Neural progenitor cell (in vitro differentiated cells): ENCODE measurements at regions not wholly inside any gene's neighbourhood (a gene's known extent, or its start where the extent isn't known, plus 50 kb on each side); places are given as distances from the start of the nearest gene placed in this dataset.
"Not testable (repeated sequence)": the region's sequence is repeated elsewhere in the genome, so short reads cannot be mapped to it uniquely, and the experiment has no call there.

ENCODE experiments used
- DNase-seq: peaks from one replicate; pipeline ENCODE4 v3.0.0-alpha.2; 2016; ENCODE audit warnings: low spot score
- H2AFZ ChIP-seq: fragments of 200-600 bp; sonication (generic); replicated peaks from 2 replicates; pipeline ENCODE4 v1.6.1; 2016; ENCODE audit warnings: antibody characterized with exemption
- H3F3A ChIP-seq: fragments of 200-600 bp; sonication (generic); 2 replicates; pipeline ENCODE4 v1.6.1; 2016; ENCODE audit warnings: antibody characterized with exemption, low read depth
- H3K27ac ChIP-seq: fragments of 200-600 bp; sonication (generic); 2 replicates; pipeline ENCODE4 v1.5.1; 2016; ENCODE audit warnings: mild to moderate bottlenecking
- H3K27me3 ChIP-seq: fragments of 200-600 bp; sonication (generic); 2 replicates; pipeline ENCODE4 v1.6.1; 2016; ENCODE audit warnings: mild to moderate bottlenecking, moderate library complexity
- H3K36me3 ChIP-seq: fragments of 200-600 bp; sonication (generic); 2 replicates; pipeline ENCODE4 v1.5.1; 2016
- H3K4me1 ChIP-seq: fragments of 200-600 bp; sonication (generic); 2 replicates; pipeline ENCODE4 v1.6.1; 2016; ENCODE audit warnings: mixed run types
- H3K4me2 ChIP-seq: fragments of 200-600 bp; sonication (generic); 2 replicates; pipeline ENCODE4 v1.6.1; 2016
- H3K4me3 ChIP-seq: fragments of 200-600 bp; sonication (generic); 2 replicates; pipeline ENCODE4 v1.5.1; 2016
- H3K79me2 ChIP-seq: fragments of 200-600 bp; sonication (generic); 2 replicates; pipeline ENCODE4 v1.6.1; 2016; ENCODE audit warnings: low read depth
- H3K9ac ChIP-seq: fragments of 200-600 bp; sonication (generic); 2 replicates; pipeline ENCODE4 v1.6.1; 2016
- H3K9me3 ChIP-seq: fragments of 200-600 bp; sonication (generic); 2 replicates; pipeline ENCODE4 v1.5.1; 2016; ENCODE audit warnings: low read depth
- H4K20me1 ChIP-seq: fragments of 200-600 bp; sonication (generic); 2 replicates; pipeline ENCODE4 v1.6.1; 2016; ENCODE audit warnings: low read depth
- H3K27ac Mint-ChIP-seq: 3 replicates; pipeline ENCODE4 v1.8.0; 2021; ENCODE audit warnings: mixed read lengths
- H3K27me3 Mint-ChIP-seq: 2 replicates; pipeline ENCODE4 v1.8.0; 2022; ENCODE audit warnings: low read depth, mild to moderate bottlenecking, inconsistent platforms, moderate library complexity, mixed read lengths; ENCODE audit not compliant: insufficient read depth
- H3K36me3 Mint-ChIP-seq: 3 replicates; pipeline ENCODE4 v1.8.0; 2021; ENCODE audit warnings: mixed read lengths
- H3K4me1 Mint-ChIP-seq: 3 replicates; pipeline ENCODE4 v1.8.0; 2021; ENCODE audit warnings: mixed read lengths
- H3K4me3 Mint-ChIP-seq: 3 replicates; pipeline ENCODE4 v1.8.0; 2021; ENCODE audit warnings: mild to moderate bottlenecking, moderate library complexity, mixed read lengths
- H3K9me3 Mint-ChIP-seq: 3 replicates; pipeline ENCODE4 v1.8.0; 2020; ENCODE audit warnings: mixed read lengths
- EZH2 ChIP-seq: fragments of 200-600 bp; sonication (generic); IDR thresholded peaks from 2 replicates; pipeline ENCODE4 v1.6.1; 2017; ENCODE audit warnings: antibody characterized with exemption, mild to moderate bottlenecking, moderate library complexity
- EZH2phosphoT487 ChIP-seq: fragments of 200-600 bp; sonication (generic); IDR thresholded peaks from 2 replicates; pipeline ENCODE4 v1.6.1; 2017; ENCODE audit warnings: antibody characterized with exemption
- TF ChIP-seq, protein P1 (sequence below): fragments of 200-600 bp; sonication (generic); IDR thresholded peaks from 2 replicates; pipeline ENCODE4 v1.5.1; 2017; ENCODE audit warnings: antibody characterized with exemption, mild to moderate bottlenecking

DNA sequence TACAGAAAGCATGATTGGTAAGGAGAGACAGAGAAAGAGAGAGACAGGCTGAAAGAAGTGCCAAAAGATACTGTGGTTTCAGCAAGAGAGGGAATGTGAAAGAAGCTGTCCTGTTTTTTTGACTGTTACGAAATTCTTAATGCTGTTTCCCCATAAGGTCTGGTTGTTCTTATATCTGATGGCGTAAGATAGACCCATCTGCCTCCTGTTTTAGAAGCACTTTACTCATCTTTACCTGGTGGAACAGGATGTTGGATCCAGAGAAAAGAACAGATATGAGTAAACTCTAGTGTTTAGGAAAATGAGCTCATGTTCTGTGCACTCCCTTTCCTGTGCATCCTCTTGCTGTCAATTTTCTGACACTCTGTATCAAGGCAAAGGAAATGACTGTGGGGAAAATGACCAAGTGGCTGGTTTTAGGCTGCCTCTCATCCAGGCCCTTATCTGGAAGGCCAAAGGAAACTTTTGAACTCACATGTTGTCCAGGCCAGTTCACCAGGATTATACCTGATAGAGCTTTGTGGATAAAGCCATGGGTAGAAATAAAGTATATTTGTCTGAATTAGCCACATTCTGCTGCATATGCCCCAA is 311.7 kb upstream of the HTR2C start:
- no peak overlapping the region for H3K27ac ChIP-seq
- Mint-ChIP-seq H3K27ac (no peak overlapping the region), H3K4me1 (no peaks in the 10 kb centered on the region), H3K9me3 (peaks cover 4% of the 10 kb centered on the region), H3K36me3 (no peaks in the 10 kb centered on the region), H3K27me3 (peaks cover 5% of the 10 kb centered on the region), H3K4me3 (no peak overlapping the region)
- no peaks in the 10 kb centered on the region for H3K9me3 ChIP-seq
- no peak overlapping the region for H3K4me3 ChIP-seq
- no peaks in the 10 kb centered on the region for H3K36me3 ChIP-seq
- no peaks in the 10 kb centered on the region for H3F3A ChIP-seq
- H3K79me2 ChIP-seq: no peaks in the 10 kb centered on the region
- TF ChIP-seq EZH2: no peak
- TF ChIP-seq, protein P1, sequence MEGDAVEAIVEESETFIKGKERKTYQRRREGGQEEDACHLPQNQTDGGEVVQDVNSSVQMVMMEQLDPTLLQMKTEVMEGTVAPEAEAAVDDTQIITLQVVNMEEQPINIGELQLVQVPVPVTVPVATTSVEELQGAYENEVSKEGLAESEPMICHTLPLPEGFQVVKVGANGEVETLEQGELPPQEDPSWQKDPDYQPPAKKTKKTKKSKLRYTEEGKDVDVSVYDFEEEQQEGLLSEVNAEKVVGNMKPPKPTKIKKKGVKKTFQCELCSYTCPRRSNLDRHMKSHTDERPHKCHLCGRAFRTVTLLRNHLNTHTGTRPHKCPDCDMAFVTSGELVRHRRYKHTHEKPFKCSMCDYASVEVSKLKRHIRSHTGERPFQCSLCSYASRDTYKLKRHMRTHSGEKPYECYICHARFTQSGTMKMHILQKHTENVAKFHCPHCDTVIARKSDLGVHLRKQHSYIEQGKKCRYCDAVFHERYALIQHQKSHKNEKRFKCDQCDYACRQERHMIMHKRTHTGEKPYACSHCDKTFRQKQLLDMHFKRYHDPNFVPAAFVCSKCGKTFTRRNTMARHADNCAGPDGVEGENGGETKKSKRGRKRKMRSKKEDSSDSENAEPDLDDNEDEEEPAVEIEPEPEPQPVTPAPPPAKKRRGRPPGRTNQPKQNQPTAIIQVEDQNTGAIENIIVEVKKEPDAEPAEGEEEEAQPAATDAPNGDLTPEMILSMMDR: no peak
- no peak for TF ChIP-seq EZH2phosphoT487
- no peak overlapping the region for H3K9ac ChIP-seq
- no peak overlapping the region for H2AFZ ChIP-seq
- DNase-seq: no peak
- H3K4me1 ChIP-seq: no peaks in the 10 kb centered on the region
- no peaks in the 10 kb centered on the region for H3K27me3 ChIP-seq
- no peaks in the 10 kb centered on the region for H4K20me1 ChIP-seq
- no peak overlapping the region for H3K4me2 ChIP-seq

DNA sequence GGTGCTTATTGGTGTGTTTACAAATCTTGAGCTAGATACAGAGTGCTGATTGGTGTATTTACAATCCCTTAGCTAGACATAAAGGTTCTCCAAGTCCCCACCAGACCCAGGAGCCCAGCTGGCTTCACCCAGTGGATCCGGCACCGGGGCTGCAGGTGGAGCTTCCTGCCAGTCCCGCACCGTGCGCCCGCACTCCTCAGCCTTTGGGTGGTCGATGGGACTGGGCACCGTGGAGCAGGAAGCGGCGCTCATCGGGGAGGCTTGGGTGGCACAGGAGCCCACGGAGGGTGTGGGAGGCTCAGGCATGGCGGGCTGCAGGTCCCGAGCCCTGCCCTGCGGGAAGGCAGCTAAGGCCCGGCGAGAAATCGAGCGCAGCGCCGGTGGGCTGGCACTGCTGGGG is 313.5 kb upstream of the HTR2C start:
- not testable (repeated sequence) for H2AFZ ChIP-seq, H3K36me3 ChIP-seq, H3K9ac ChIP-seq, H3K27ac Mint-ChIP-seq, H3K9me3 Mint-ChIP-seq, H3K4me1 ChIP-seq, H3K9me3 ChIP-seq, H3K4me3 Mint-ChIP-seq, H3K4me2 ChIP-seq, H3K36me3 Mint-ChIP-seq, H3K4me1 Mint-ChIP-seq, H3K27me3 Mint-ChIP-seq, H3K27me3 ChIP-seq, H4K20me1 ChIP-seq, DNase-seq, H3K4me3 ChIP-seq, H3K27ac ChIP-seq, H3F3A ChIP-seq, H3K79me2 ChIP-seq

DNA sequence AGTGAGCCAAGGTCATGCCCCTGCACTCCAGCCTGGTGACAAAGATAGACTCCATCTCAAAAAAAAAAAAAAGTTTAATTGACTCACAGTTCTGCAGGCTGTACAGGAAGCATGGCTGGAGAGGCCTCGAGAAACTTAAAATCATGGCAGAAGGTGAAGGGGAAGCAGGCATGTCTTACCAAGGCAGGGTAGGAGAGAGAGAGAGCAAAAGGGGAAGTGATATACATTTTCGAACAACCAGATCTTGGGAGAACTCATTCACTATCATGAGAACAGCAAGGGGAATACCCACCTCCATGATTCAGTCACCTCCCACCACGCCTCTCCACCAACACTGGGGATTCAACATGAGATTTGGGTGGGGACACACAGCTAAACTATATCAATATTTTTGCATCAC is 315.2 kb upstream of the HTR2C start:
- peaks cover 5% of the 10 kb centered on the region for H3K27me3 Mint-ChIP-seq
- H3K9me3 Mint-ChIP-seq: peaks cover 4% of the 10 kb centered on the region

DNA sequence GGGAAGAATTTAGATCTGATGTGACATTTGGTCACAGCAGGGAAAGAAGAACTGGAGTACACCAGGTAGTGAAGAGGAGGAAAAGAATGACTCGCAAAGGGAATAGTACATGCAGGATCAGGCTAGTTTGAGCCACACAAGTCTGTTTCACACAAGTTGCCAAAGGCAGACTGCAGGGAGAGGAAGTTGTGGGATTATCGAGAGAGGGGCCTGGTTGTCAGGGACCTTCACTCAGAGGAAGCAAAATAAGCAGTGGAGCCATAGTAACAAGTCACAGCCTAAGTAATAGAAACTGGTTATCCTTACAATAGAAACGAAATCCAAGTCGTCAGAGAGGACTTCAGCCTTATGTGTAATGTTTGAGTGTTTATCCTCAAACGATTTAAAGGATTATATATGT is 316.7 kb upstream of the HTR2C start:
- H3K4me2 ChIP-seq: no peak overlapping the region
- H2AFZ ChIP-seq: no peak overlapping the region
- no peaks in the 10 kb centered on the region for H3K36me3 ChIP-seq
- no peak for DNase-seq
- H3K36me3 Mint-ChIP-seq: no peaks in the 10 kb centered on the region
- H3K27me3 ChIP-seq: no peaks in the 10 kb centered on the region
- H3K27ac Mint-ChIP-seq: no peak overlapping the region
- peaks cover 5% of the 10 kb centered on the region for H3K27me3 Mint-ChIP-seq
- peaks cover 10% of the 10 kb centered on the region for H3F3A ChIP-seq
- H3K4me1 ChIP-seq: peaks cover 7% of the 10 kb centered on the region
- H3K79me2 ChIP-seq: no peaks in the 10 kb centered on the region
- no peak overlapping the region for H3K9ac ChIP-seq
- no peak overlapping the region for H3K4me3 ChIP-seq
- H3K4me1 Mint-ChIP-seq: no peaks in the 10 kb centered on the region
- TF ChIP-seq EZH2: no peak
- TF ChIP-seq EZH2phosphoT487: no peak
- TF ChIP-seq, protein P1: no peak
- no peaks in the 10 kb centered on the region for H4K20me1 ChIP-seq
- no peak overlapping the region for H3K4me3 Mint-ChIP-seq
- H3K9me3 ChIP-seq: no peaks in the 10 kb centered on the region
- peaks cover 4% of the 10 kb centered on the region for H3K9me3 Mint-ChIP-seq
- H3K27ac ChIP-seq: no peak overlapping the region

More for the DNA sequence above, 315.2 kb upstream of the HTR2C start:
- H3K27ac Mint-ChIP-seq: no peak overlapping the region
- Histone ChIP-seq H3K9ac (no peak overlapping the region), H3K36me3 (no peaks in the 10 kb centered on the region), H2AFZ (no peak overlapping the region), H3K4me3 (no peak overlapping the region), H3K79me2 (no peaks in the 10 kb centered on the region), H3K27me3 (no peaks in the 10 kb centered on the region), H4K20me1 (no peaks in the 10 kb centered on the region), H3F3A (no peaks in the 10 kb centered on the region), H3K9me3 (no peaks in the 10 kb centered on the region), H3K27ac (no peak overlapping the region), H3K4me1 (peaks cover 5% of the 10 kb centered on the region), H3K4me2 (no peak overlapping the region)
- no peaks in the 10 kb centered on the region for H3K36me3 Mint-ChIP-seq
- TF ChIP-seq EZH2 (no peak), EZH2phosphoT487 (no peak)
- TF ChIP-seq, protein P1: no peak
- no peak for DNase-seq
- H3K4me3 Mint-ChIP-seq: no peak overlapping the region
- no peaks in the 10 kb centered on the region for H3K4me1 Mint-ChIP-seq
